GM19468 (cell line): ENCODE measurements at regions not wholly inside any gene's neighbourhood (a gene's known extent, or its start where the extent isn't known, plus 50 kb on each side); places are given as distances from the start of the nearest gene placed in this dataset.

ENCODE experiments used
- ATAC-seq: cut with Tn5 transposase; IDR thresholded peaks from one replicate; pipeline ENCODE4 v1.9.1; 2021; ENCODE audit warnings: mild to moderate bottlenecking, moderate library complexity, moderate number of reproducible peaks; ENCODE audit not compliant: unreplicated experiment; ENCODE audit errors: extremely low read depth

DNA sequence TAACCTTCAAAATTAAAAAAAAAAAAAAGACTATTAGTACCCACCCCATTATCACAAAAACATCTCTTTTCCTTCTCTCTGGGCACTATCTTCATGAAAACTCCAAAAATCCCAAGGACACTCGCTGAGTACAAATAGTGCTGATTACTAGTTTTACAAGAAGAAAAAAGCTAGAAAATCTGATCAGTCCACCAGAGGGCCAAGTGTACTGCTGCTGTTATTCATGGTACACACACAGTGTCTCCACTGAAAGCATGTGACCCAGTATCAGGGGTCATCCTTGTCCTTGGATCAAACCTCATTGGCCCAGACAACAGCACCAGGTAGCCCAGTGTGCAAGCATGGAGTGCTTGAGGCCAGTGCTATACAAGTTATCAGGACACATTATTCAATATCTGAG, 382.7 kb upstream of the KLHL29 start:
- ATAC-seq: no peak

DNA sequence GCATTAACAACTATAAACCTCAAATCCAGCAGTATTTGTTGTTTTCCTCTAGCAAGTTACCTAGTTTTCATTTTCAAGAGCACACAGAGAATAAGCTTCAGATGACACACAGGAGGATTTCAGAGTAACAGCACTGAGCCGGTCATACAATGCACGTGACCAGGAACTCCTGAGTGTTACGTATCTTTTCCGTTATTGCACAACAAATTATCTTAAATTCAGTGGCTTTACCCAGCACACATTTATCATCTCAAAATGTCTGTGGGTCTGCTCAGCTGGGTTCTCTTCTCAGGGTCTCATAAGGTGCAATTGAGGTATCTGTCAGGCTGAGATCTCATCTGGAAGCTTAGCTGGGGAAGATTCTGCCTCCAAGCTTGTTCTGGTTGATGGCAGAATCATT, 379.5 kb upstream of the KLHL29 start:
- ATAC-seq: no peak

DNA sequence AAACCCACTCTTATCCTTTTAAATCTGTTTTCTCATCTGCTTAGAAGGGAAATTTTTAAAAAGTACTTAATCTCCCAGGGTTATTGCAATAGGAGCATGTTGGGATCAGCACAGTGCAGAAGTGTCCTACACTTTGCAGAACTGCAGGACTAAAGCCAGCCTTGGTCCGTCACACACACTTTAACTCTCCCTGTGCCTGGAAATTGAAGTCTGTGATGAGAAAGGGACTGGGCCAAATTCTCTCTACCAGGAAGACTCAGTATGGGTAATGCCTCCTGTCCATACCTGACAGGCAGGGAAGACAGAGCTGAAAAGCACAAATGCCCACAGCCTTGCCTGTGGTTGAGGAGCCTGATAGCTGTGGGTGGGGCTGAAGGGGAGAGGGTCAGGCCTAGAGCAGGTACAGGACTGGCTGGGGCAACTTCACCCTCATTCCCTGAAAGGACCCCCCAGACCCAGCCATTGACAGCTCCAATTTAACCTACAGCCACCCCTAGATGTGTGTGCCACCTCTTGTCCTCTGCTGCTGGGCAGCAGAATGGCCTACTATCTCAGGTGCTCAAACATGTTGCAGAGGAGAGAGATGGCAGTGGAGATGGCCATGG, 377.2 kb upstream of the KLHL29 start:
- ATAC-seq: no peak

DNA sequence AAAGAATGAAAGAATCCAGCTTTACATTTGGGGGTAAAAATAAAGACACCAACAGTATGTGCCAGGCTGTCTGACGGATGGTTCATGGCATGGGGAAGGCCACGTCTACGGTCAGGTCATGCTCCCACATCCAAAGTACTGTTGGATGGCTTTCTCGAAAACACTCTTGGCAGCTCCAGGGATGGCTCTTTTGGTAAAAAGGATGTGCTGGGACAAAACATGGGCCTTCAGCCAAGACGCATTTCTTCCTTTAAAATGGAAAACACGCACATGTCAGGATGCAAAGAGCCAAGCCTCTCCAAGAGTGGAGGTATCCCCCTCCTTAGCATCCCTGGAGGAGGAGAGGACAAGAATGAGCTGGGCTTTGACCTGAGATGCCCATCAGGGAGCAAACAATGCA, 376.5 kb upstream of the KLHL29 start:
- ATAC-seq: no peak

DNA sequence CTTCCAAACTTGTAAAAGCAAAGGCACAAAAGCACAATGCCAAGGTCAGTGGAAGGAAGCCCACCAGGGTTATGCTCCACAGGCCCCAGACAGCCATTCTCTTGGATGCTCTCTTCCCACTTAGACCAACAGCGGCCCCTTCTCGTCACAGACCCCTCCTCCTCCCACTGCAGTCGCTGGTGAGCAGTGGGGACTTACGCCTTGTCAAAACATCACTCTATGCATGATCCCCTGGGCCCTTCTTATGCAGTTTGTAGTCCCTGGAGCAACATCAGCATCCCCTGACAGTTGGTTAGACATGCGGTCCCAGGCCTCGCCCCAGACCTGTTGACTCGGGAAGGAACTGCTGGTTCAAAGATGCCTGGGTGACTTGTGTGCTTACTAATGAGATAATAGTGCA, 376.0 kb upstream of the KLHL29 start:
- no peak for ATAC-seq

DNA sequence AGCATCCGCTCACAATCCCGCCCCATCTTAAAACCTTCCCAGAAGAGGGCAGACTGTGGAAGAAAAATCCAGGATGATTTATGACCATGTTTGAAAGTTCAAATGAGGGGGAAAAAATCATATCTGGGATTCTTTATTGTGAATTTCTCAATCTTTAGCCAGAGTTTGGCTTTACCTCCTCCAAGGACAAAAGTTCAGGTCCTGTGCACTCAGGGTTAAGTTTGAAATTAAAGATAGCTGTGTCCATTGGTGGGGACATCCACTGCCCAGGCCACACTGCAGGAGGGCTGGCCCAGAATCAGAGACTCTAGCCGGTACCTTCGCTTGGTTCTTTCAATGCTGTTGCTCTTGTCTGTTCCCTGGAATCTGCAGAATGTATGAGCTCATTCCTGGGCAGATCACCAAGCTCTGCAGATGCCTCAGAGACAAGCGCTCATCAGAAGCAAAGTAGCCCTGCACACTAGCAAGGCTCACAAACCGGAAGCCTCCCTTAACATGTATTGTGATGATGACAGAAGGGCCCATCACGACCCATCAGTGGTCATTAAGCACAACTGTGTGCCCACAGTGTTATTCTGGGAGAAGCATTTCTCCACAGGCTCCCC, 375.3 kb upstream of the KLHL29 start:
- no peak for ATAC-seq

DNA sequence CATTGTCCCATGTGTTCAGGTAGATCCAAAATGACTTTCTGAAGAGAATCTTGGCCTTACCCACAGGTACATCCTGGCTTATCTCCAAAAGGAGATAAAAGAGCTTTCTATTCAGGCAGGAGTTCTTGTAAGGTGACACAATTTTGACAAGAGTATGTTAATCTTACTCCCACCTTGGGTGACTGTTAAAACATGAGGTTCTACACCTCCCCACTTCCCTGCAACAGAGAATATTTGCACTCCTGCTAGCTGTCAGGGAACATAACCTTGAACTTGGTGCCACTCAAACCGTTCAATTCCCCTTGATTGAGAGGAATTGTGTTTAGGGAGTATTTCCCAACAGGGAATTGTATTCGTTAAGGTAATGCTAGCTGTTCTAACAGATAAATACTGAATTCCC, 372.5 kb upstream of the KLHL29 start:
- no peak for ATAC-seq

DNA sequence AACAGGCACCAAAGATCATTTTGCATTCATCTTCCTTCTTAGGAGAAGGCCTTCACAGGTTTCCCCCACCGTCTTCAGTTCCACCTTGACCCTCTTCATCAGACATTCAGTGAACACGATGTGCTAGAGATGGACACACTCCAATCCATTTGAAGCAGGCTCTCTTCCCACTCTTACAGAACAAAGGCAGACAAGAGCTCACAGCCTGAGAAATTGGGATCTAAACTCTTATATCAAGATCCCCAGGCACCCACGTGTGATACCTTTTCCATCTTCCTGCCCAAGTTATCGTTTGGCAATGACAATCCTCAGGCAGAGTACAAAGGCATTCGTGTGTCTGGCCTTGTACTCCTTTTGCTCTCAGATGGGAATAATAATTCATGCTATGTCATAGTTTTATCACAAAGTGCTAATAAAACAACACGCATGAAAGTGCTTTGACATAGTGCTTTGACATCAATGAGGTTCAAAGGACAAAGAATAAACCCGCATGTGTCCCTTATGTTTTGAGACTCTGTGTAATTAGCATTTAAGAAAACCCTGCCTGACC, 369.3 kb upstream of the KLHL29 start:
- ATAC-seq: no peak

DNA sequence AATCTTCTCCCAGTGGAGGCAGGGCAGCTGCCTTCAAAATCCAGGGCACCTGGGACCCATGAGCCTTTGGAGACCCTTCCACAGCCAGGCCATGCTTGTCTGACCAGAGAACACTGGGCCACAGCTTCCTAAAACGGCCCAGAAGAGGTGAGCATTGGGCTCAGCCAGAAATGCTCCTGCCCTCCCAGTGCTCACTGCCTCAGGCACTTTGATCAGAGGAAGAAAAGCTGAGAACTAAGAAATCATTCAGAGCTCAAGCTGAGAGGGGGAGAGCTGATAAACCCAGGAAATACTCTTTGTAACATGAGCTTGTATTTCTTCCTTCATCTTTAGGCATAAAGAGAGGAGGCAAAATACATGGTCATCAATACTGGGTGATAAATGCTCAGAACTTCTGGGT, 365.5 kb upstream of the KLHL29 start:
- ATAC-seq: no peak

DNA sequence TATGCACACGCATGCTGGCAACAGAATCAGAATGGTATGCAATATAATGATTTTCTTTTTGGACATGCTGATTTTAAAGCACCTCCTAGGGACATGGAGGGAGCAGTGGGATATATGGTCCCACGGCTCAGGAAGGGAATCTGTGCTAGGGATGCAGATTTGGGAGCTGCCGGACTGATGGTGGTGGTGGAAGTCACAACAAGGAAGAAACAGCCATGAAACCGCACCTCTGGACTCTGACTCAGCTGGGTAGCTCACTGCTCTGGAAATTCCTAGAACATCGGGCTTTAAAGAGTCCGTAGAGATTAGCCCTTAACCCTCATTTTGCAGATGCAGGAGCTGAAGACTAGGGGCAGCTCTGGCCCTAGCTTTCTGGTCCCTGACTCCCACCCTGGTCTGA, 364.3 kb upstream of the KLHL29 start:
- no peak for ATAC-seq

DNA sequence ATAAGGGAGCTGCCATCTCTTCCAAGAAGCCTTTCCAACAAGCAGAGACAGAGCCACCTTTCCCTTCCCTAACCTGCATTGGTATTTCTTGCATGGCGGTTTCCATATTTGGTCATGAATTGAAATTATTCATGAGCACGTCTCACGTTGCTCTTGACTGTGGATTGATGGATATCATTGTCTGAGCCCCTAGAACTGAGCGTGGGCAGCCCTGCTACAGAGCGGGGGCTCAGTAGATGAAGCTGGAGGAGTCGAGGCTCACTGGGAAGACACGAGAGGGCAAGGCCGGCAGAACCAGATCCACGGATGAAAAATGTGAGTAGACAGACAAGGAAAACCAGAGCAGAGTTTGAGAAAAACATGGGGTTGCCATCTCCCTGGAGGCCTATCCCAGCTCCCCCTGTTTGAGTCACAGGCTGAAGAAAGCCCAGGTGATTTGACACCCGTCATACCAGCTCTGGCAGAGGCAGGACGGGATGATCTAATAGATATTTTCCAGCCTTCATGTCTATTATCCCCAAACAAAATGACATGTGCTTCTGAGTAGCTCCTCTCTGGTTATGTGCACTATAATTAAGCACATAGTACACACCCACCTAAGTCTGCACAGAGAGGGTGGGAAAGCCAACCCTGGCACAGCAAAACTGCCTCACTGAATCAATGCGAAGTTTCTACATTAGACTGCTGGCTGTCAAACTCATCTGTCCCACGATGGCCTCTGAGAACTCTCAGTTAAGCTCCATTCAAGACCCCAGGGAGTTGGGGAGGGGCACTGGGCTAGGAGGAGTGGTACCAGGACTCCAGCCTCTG, 363.5 kb upstream of the KLHL29 start:
- no peak for ATAC-seq

DNA sequence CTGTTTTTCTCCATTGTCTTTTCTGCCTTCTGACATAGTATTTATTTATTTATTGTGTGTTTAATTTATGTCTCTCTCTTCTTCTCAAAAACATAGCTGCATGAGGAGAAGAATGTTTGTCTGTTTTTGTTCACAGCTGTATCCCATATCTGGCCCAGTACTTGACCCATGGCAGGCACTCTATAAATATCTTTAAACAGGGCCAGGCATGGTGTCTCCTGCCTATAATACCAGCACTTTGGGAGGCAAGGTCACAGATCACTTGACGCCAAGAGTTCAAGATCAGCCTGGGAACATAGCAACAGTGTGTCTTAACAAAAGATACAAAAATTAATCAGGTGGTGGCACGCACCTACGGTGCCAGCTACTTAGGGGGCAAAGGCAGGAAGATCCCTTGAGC, 361.3 kb upstream of the KLHL29 start:
- ATAC-seq: no peak

DNA sequence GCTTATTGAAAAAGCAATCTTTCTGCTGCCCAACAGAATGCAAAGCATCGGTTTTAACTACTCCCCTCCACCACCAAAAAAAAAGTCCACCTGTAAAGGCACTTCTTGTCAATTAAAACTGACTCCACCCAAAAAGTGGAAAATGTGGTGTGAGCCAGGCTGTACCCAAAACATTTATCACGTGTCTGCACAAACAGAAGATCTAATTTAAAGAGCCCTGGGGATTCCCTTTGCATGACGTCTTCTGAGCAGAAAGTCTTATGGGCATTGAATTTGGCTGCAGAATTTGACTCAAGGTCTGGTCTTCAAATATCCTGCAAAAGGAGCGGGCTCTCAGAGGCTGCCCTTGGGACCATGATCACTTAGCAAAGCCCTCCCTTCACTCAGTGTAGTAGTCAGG, 358.3 kb upstream of the KLHL29 start:
- ATAC-seq: no peak

DNA sequence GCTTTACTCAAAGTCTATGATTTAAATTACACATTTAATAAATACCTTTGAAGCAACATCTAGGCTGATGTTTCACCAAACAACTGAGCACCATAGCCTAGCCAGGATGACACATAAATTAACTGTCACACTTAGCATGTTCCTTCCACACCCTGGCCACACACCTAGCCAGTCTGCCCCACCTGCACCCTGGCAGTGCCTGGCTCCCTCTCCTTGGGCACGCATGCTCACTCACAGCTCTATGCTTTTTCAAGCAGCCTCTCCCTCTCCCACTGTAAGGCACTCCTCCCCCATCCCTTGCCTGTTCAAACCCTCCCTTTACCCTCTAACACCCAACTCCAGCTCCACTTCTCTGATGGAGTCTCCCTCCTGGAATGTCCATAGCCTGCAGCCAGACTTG, 357.6 kb upstream of the KLHL29 start:
- ATAC-seq: no peak

DNA sequence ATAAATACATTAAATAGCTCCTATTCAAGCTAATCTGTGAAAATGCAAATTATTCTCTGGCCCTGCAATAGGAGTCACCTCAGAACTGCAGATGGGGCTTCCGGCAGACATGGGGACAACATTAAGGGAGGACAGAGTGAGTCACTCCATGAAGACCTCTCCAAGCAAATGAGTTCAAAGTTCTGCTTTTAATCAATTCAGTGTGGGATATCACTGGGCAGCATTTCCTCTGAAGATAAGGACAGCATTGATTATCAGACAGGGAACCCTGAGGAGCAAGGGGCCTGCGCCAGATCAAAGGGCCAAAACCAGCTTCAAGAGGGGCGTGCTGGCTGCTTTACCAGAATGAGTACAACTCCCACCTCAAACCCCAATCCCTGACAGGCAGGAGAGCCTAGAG, 356.9 kb upstream of the KLHL29 start:
- ATAC-seq: no peak

DNA sequence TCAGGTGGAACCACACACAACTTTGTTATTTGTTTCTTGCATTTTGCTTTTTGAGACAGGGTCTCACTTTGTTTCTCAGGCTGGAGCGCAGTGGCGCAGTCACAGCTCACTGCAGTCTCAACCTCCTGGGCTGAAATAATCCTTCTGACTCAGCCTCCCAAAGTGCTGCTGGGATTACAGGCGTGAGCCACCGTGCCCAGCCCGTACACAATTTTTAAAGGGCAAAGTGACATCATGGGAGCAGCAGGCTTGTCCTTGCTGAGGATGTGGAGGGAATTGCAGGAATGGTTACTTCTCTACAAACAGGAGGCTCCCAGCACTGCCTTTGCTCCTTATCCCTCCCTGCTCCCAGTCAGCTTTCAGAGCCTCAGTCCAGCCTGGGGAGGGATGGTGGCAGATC, 355.9 kb upstream of the KLHL29 start:
- no peak for ATAC-seq

DNA sequence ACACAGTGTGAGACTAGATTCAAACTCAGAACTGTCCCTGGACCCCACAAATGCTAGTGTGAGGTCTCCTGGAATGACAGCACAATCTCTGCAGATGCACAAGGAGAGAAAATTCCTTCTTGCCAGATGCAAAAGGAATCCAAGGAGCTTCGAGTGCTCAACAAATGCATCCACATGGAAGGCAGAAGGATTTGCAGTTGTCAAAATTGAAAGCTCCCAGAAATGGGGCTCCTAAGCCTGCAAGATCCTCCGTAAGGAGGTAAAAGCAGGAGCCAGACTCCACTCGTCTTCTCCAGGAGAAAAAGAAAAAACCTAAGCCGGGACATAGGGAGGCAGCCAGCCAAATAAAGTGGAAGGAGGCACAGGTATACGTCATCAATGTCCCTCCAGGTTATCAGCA, 355.0 kb upstream of the KLHL29 start:
- ATAC-seq: no peak

DNA sequence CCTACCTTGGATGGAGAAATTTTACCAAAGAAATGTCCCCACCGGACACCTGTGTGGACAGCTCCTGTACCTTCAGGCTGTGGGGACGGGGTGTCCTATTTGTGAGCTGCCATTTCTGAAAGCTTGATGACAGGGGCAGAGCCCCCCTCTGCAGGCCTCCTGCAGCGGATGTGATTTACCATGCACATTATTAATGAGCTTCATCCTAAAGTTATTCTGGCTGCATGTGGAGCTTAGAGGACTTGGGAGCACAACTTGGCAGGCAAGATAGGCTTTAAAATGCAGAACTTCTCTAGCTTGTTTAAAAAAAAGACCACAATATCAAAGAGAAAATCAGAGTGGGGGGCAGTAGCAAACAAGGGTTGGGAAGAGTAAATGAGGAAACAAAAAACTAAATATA, 350.0 kb upstream of the KLHL29 start:
- no peak for ATAC-seq

DNA sequence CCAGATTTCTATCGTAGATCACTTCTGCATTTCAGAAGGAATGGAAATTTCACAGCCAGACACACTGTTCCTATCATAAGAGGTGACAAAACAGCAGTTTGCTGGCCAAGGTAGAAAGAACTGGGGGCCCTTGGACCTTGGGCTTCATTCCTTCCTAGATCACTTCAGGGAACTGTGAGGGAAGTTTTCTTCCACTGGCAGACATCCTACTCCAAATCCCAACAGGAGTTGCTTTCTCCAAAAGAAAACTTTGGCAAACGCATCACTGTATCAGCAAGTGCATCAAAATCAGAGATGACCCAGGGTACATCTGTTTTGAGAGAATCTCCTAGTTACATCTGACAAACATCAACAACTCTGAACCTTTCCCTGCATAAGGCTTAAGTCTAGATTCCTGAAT, 348.4 kb upstream of the KLHL29 start:
- ATAC-seq: no peak

DNA sequence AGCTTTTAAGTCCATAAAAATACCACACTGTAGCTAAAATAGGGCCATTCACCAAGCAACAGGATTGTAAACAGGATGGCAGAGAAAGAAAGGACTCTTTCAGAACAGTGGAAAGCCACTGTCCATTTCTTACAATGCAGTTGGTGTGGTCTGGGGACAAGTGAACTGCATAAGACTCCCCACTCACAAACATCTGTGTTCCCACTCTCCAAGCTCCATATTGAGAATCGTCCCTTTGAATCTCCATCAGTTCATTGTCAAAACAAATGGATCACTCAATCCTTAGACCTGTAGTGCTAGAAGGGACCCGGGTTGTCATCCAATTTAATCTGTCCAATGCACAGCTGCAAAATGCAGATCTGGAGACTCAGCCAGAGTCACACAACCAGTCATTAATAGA, 347.4 kb upstream of the KLHL29 start:
- no peak for ATAC-seq

DNA sequence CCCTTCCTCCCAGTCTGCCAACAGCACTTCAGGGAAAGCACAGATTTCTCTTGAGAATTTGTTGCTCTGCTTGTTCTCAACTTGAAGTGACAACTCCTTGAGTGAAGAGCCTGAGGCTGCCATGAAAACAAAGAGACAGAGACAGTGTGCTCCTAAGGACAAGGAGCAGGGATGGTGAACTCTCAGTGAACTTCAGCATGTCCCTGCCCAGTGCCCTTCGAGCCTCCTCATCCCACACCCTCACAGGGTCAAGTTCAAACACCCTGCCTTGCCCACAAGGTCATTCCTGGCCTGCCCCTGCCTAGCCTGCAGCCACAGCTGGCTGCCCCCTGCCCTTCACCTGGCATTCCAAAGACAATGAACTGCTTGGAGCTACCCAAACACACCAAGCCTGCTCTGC, 343.5 kb upstream of the KLHL29 start:
- ATAC-seq: no peak
